ENCODE measurements at regions not wholly inside any gene's neighbourhood (a gene's known extent, or its start where the extent isn't known, plus 50 kb on each side); places are given as distances from the start of the nearest gene placed in this dataset.
A peak's percentile ranks its signal among the peaks of the same experiment; 100 is the strongest.

GRCh38 chr2:62348700-62349099 lies 152.8 kb downstream of the B3GNT2 start:
- no peaks in the 10 kb centered on the region for H3K9me3 ChIP-seq
- H3K4me1 ChIP-seq = no peaks in the 10 kb centered on the region
- no peak for DNase-seq
- H3K27me3 ChIP-seq = no peaks in the 10 kb centered on the region
- no peak for TF ChIP-seq CTCF (IDR thresholded peaks at IDR 0.05; ENCODE audit: low read depth, low read length)
- no peak overlapping the region for H3K4me3 ChIP-seq (ENCODE audit: low read depth, low read length)
- no peaks in the 10 kb centered on the region for H3K36me3 ChIP-seq

- H3K9me3 ChIP-seq = no peaks in the 10 kb centered on the region
Measured at GRCh38 chr2:62347563-62348270, 151.8 kb downstream of the B3GNT2 start.

GRCh38 chr2:62344472-62344871 lies 148.6 kb downstream of the B3GNT2 start:
- Histone ChIP-seq H3K27me3 (no peaks in the 10 kb centered on the region), H3K4me1 (peaks cover 12% of the 10 kb centered on the region), H3K36me3 (no peaks in the 10 kb centered on the region), H3K9me3 (no peaks in the 10 kb centered on the region), H3K4me3 (ENCODE audit: low read depth, low read length) (no peak overlapping the region)
- no peak for DNase-seq
- no peak for TF ChIP-seq CTCF (IDR thresholded peaks at IDR 0.05; ENCODE audit: low read depth, low read length)

More at GRCh38 chr2:62347563-62348270, 151.8 kb downstream of the B3GNT2 start:
- Histone ChIP-seq H3K4me1 (no peaks in the 10 kb centered on the region; the same call in 1 of the 2 replicates), H3K27me3 (no peaks in the 10 kb centered on the region), H3K36me3 (no peaks in the 10 kb centered on the region), H3K4me3 (ENCODE audit: low read depth, low read length) (no peak overlapping the region)
- no peak for DNase-seq
- TF ChIP-seq CTCF (IDR thresholded peaks at IDR 0.05; ENCODE audit: low read depth, low read length) = no peak

GRCh38 chr2:62343636-62344337 lies 147.9 kb downstream of the B3GNT2 start:
- no peaks in the 10 kb centered on the region for H3K27me3 ChIP-seq
- H3K9me3 ChIP-seq = no peaks in the 10 kb centered on the region
- no peaks in the 10 kb centered on the region for H3K36me3 ChIP-seq
- no peak for TF ChIP-seq CTCF (IDR thresholded peaks at IDR 0.05; ENCODE audit: low read depth, low read length)
- H3K4me3 ChIP-seq (ENCODE audit: low read depth, low read length) = no peak overlapping the region
- H3K4me1 ChIP-seq = peaks cover 12% of the 10 kb centered on the region
- no peak for DNase-seq

GRCh38 chr2:62343206-62343605 lies 147.3 kb downstream of the B3GNT2 start:
- no peaks in the 10 kb centered on the region for H3K27me3 ChIP-seq
- H3K4me1 ChIP-seq = peaks cover 14% of the 10 kb centered on the region
- no peak for DNase-seq
- no peaks in the 10 kb centered on the region for H3K36me3 ChIP-seq
- H3K4me3 ChIP-seq (ENCODE audit: low read depth, low read length) = no peak overlapping the region
- no peaks in the 10 kb centered on the region for H3K9me3 ChIP-seq
- no peak for TF ChIP-seq CTCF (IDR thresholded peaks at IDR 0.05; ENCODE audit: low read depth, low read length)

GRCh38 chr2:62340994-62341484 lies 145.1 kb downstream of the B3GNT2 start:
- Histone ChIP-seq H3K4me3 (ENCODE audit: low read depth, low read length) (peak overlapping the region; percentile 11; the same call in 1 of the 2 replicates), H3K9me3 (no peaks in the 10 kb centered on the region), H3K4me1 (peaks cover 16% of the 10 kb centered on the region), H3K36me3 (no peaks in the 10 kb centered on the region), H3K27me3 (no peaks in the 10 kb centered on the region)
- peak; percentile 92 for DNase-seq
- TF ChIP-seq CTCF (IDR thresholded peaks at IDR 0.05; ENCODE audit: low read depth, low read length) = no peak

Measured in BE2C (cell line).